GM23338 (cell line): ENCODE measurements at regions not wholly inside any gene's neighbourhood (a gene's known extent, or its start where the extent isn't known, plus 50 kb on each side); places are given as distances from the start of the nearest gene placed in this dataset.
A peak's percentile ranks its signal among the peaks of the same experiment; 100 is the strongest.

Experiments
- ATAC-seq: fragments of 200-7000 bp; cut with Tn5 transposase; 3 replicates; pipeline ENCODE4 v1.9.1; 2020
- DNase-seq: peaks from one replicate; pipeline ENCODE4 v3.0.0-alpha.2; 2015; ENCODE audit warnings: low spot score
- H2AFZ ChIP-seq: fragments of 200-600 bp; sonication (generic); 2 replicates; pipeline ENCODE4 v1.8.0; 2016; ENCODE audit warnings: antibody characterized with exemption, mild to moderate bottlenecking, moderate library complexity
- H3F3A ChIP-seq: fragments of 200-600 bp; sonication (generic); replicated peaks from 2 replicates; pipeline ENCODE4 v1.8.0; 2017; ENCODE audit warnings: antibody characterized with exemption, mixed run types, low read depth
- H3K27ac ChIP-seq: fragments of 200-600 bp; sonication (generic); 2 replicates; pipeline ENCODE4 v1.6.1; 2016; ENCODE audit warnings: low read depth
- H3K27me3 ChIP-seq: fragments of 200-600 bp; sonication (generic); 2 replicates; pipeline ENCODE4 v1.8.0; 2016; ENCODE audit warnings: mild to moderate bottlenecking, mixed run types, moderate library complexity; ENCODE audit not compliant: insufficient read depth
- H3K36me3 ChIP-seq: fragments of 200-600 bp; sonication (generic); 2 replicates; pipeline ENCODE4 v1.8.0; 2016; ENCODE audit warnings: mild to moderate bottlenecking; ENCODE audit not compliant: insufficient read depth
- H3K4me1 ChIP-seq: fragments of 200-600 bp; sonication (generic); 2 replicates; pipeline ENCODE4 v1.8.0; 2016; ENCODE audit warnings: mild to moderate bottlenecking, moderate library complexity; ENCODE audit not compliant: insufficient read depth
- H3K4me2 ChIP-seq: fragments of 200-600 bp; sonication (generic); 2 replicates; pipeline ENCODE4 v1.7.1; 2017; ENCODE audit warnings: mixed run types
- H3K4me3 ChIP-seq: fragments of 200-600 bp; sonication (generic); 2 replicates; pipeline ENCODE4 v1.6.1; 2016; ENCODE audit warnings: mixed run types
- H3K79me2 ChIP-seq: fragments of 200-600 bp; sonication (generic); replicated peaks from 2 replicates; pipeline ENCODE4 v1.8.0; 2017; ENCODE audit warnings: mild to moderate bottlenecking; ENCODE audit not compliant: insufficient read depth
- H3K9me2 ChIP-seq: fragments of 200-600 bp; sonication (generic); 2 replicates; pipeline ENCODE4 v1.8.0; 2017; ENCODE audit not compliant: insufficient read depth
- H4K20me1 ChIP-seq: fragments of 200-600 bp; sonication (generic); replicated peaks from 2 replicates; pipeline ENCODE4 v1.8.0; 2017; ENCODE audit warnings: mild to moderate bottlenecking; ENCODE audit not compliant: insufficient read depth
- H3K27ac Mint-ChIP-seq: 2 replicates; pipeline ENCODE4 v1.8.0; 2020; ENCODE audit warnings: inconsistent platforms, mild to moderate bottlenecking, moderate library complexity, mixed read lengths
- H3K27me3 Mint-ChIP-seq: 3 replicates; pipeline ENCODE4 v1.8.0; 2022; ENCODE audit warnings: low read depth, mild to moderate bottlenecking, moderate library complexity, mixed read lengths, inconsistent platforms; ENCODE audit not compliant: insufficient read depth, poor library complexity
- H3K36me3 Mint-ChIP-seq: 3 replicates; pipeline ENCODE4 v1.8.0; 2021; ENCODE audit warnings: low read depth, mild to moderate bottlenecking, inconsistent platforms, moderate library complexity, mixed read lengths
- H3K4me1 Mint-ChIP-seq: 3 replicates; pipeline ENCODE4 v1.8.0; 2020; ENCODE audit warnings: mild to moderate bottlenecking, inconsistent platforms, mixed read lengths
- H3K4me3 Mint-ChIP-seq: 3 replicates; pipeline ENCODE4 v1.8.0; 2021; ENCODE audit warnings: moderate library complexity, mild to moderate bottlenecking, inconsistent platforms, mixed read lengths
- H3K9me3 Mint-ChIP-seq: 3 replicates; pipeline ENCODE4 v1.8.0; 2020; ENCODE audit warnings: moderate library complexity, mild to moderate bottlenecking, inconsistent platforms, mixed read lengths
- CREB1 ChIP-seq: fragments of 250-450 bp; sonication (Bioruptor Pico); IDR thresholded peaks from 2 replicates; pipeline ENCODE4 v1.5.0; 2020; ENCODE audit warnings: low read depth, mild to moderate bottlenecking, moderate library complexity
- CTCF ChIP-seq, 2 experiments: fragments of 200-600 bp in 1 of 2; sonication (generic) in 1 of 2; conservative IDR thresholded peaks; 2 replicates each; pipeline versions ENCODE4 v1.5.1 to v1.6.1; 2016 to 2017; ENCODE audit warnings: antibody characterized with exemption in 2 of 2, low read depth in 2 of 2, mild to moderate bottlenecking in 2 of 2, moderate library complexity in 1 of 2
- ETS1 ChIP-seq: IDR thresholded peaks from 2 replicates; pipeline ENCODE4 v1.6.1; 2016; ENCODE audit warnings: antibody characterized with exemption
- EZH2 ChIP-seq: fragments of 200-600 bp; sonication (generic); IDR thresholded peaks from one replicate; pipeline ENCODE4 v1.8.0; 2017; ENCODE audit warnings: antibody characterized with exemption, mild to moderate bottlenecking, low read depth; ENCODE audit not compliant: unreplicated experiment
- EZH2phosphoT487 ChIP-seq: fragments of 200-600 bp; sonication (generic); IDR thresholded peaks from one replicate; pipeline ENCODE4 v1.8.1; 2018; ENCODE audit warnings: antibody characterized with exemption; ENCODE audit not compliant: unreplicated experiment
- JUNB ChIP-seq: IDR thresholded peaks from one replicate; pipeline ENCODE4 v1.6.1; 2016; ENCODE audit warnings: antibody characterized with exemption; ENCODE audit not compliant: unreplicated experiment
- NANOG ChIP-seq: IDR thresholded peaks from 2 replicates; pipeline ENCODE4 v1.6.1; 2016; ENCODE audit warnings: antibody characterized with exemption, borderline replicate concordance
- POLR2AphosphoS5 ChIP-seq: IDR thresholded peaks from 2 replicates; pipeline ENCODE4 v1.6.1; 2016; ENCODE audit warnings: antibody characterized with exemption, low read depth
- STAT1 ChIP-seq: IDR thresholded peaks from one replicate; pipeline ENCODE4 v1.6.1; 2016; ENCODE audit warnings: antibody characterized with exemption; ENCODE audit not compliant: unreplicated experiment
- ZNF114 ChIP-seq: fragments of 250-450 bp; sonication (Bioruptor Pico); IDR thresholded peaks from 2 replicates; pipeline ENCODE4 v1.5.0; 2020; ENCODE audit warnings: mild to moderate bottlenecking, moderate library complexity
- ZNF331 ChIP-seq: fragments of 250-450 bp; sonication (Bioruptor Pico); IDR thresholded peaks from 2 replicates; pipeline ENCODE4 v1.5.0; 2020; ENCODE audit warnings: low read depth, mild to moderate bottlenecking, moderate library complexity
- ZNF462 ChIP-seq: fragments of 250-450 bp; sonication (Bioruptor Pico); IDR thresholded peaks from 2 replicates; pipeline ENCODE4 v1.5.0; 2020; ENCODE audit warnings: mild to moderate bottlenecking, moderate library complexity

- TF ChIP-seq CTCF (conservative IDR thresholded peaks at IDR 0.05; ENCODE audit: low read depth in 2 of 2) (peak; percentile 12 to 54; a peak in 2 of 4 replicates), EZH2phosphoT487 (no peak), CREB1 (CRISPR knock-in tag) (no peak), NANOG (no peak)
These were observed 379.9 kb downstream of the LPIN1 start (continued) for GRCh38 chr2:12126318-12126717.

- H3K4me1 Mint-ChIP-seq = no peaks in the 10 kb centered on the region
- Histone ChIP-seq H3K4me1 (no peaks in the 10 kb centered on the region), H3K27ac (no peak overlapping the region), H3K9me2 (0 out of 2 replicates have a peak, but pooled peaks cover 7% of the 10 kb centered on the region), H3K79me2 (no peaks in the 10 kb centered on the region), H4K20me1 (no peaks in the 10 kb centered on the region), H3K4me3 (no peak overlapping the region), H3F3A (no peaks in the 10 kb centered on the region), H3K4me2 (no peak overlapping the region), H3K36me3 (no peaks in the 10 kb centered on the region), H3K27me3 (no peaks in the 10 kb centered on the region), H2AFZ (no peak overlapping the region)
- H3K27ac Mint-ChIP-seq = no peak overlapping the region
- ATAC-seq (no peak), DNase-seq (no peak)
- no peaks in the 10 kb centered on the region for H3K27me3 Mint-ChIP-seq
- H3K4me3 Mint-ChIP-seq = no peak overlapping the region
- no peaks in the 10 kb centered on the region for H3K36me3 Mint-ChIP-seq
- H3K9me3 Mint-ChIP-seq = no peaks in the 10 kb centered on the region
- TF ChIP-seq CTCF (conservative IDR thresholded peaks at IDR 0.05; ENCODE audit: low read depth in 2 of 2) = no peak
- TF ChIP-seq JUNB = no peak
- no peak for TF ChIP-seq STAT1
- TF ChIP-seq ZNF114 = no peak
- TF ChIP-seq ETS1 = no peak
- no peak for TF ChIP-seq EZH2
- TF ChIP-seq ZNF462 (CRISPR knock-in tag) = no peak
- TF ChIP-seq EZH2phosphoT487 = no peak
- TF ChIP-seq NANOG = no peak
- no peak for TF ChIP-seq ZNF331 (CRISPR knock-in tag)
- no peak for TF ChIP-seq POLR2AphosphoS5
These were observed 381.2 kb downstream of the LPIN1 start for GRCh38 chr2:12127638-12128037.
